Sigmoid colon (tissue), 6 donors: ENCODE measurements at regions not wholly inside any gene's neighbourhood (a gene's known extent, or its start where the extent isn't known, plus 50 kb on each side); places are given as distances from the start of the nearest gene placed in this dataset.

Source experiments
- DNase-seq: peaks from one replicate; pipeline ENCODE4 v3.0.0-alpha.2; 2019
- H3K27ac ChIP-seq, 4 donors: fragments of 200-600 bp; sonication (generic); one replicate each; pipeline ENCODE4 v1.5.1; 2016 to 2019; ENCODE audit warnings: mild to moderate bottlenecking in 1 of 4
- H3K27me3 ChIP-seq, 3 donors: fragments of 200-600 bp; sonication (generic); one replicate each; pipeline ENCODE4 v1.5.1; 2019; ENCODE audit warnings: mild to moderate bottlenecking in 1 of 3
- H3K36me3 ChIP-seq, 4 donors: fragments of 200-600 bp; sonication (generic); one replicate each; pipeline ENCODE4 v1.5.1; 2016 to 2019
- H3K4me1 ChIP-seq, 4 donors: fragments of 200-600 bp; sonication (generic); one replicate each; pipeline ENCODE4 v1.5.1; 2017 to 2019
- H3K4me3 ChIP-seq, 4 donors: fragments of 200-600 bp; sonication (generic); one replicate each; pipeline ENCODE4 v1.5.1; 2017 to 2019; ENCODE audit warnings: mild to moderate bottlenecking in 2 of 4, moderate library complexity in 1 of 4
- H3K9me3 ChIP-seq, 4 donors: fragments of 200-600 bp in 3 of 4; sonication (generic) in 3 of 4; one replicate each; pipeline versions ENCODE4 v1.5.1 to v1.6.1; 2013 to 2019
- EP300 ChIP-seq, 4 donors: sonication (generic); formaldehyde crosslinking; IDR thresholded peaks; one replicate each; pipeline ENCODE4 v1.6.1; 2017; ENCODE audit warnings: antibody characterized with exemption in 4 of 4
- POLR2A ChIP-seq, 2 donors: fragments of 450-650 bp; IDR thresholded peaks; one replicate each; pipeline ENCODE4 v1.6.1; 2016; ENCODE audit warnings: antibody characterized with exemption in 2 of 2, mild to moderate bottlenecking in 2 of 2, moderate library complexity in 2 of 2
- POLR2AphosphoS5 ChIP-seq, 4 donors: sonication (generic); formaldehyde crosslinking; IDR thresholded peaks; one replicate each; pipeline ENCODE4 v1.6.1; 2017; ENCODE audit warnings: antibody characterized with exemption in 4 of 4
- WGBS, 2 donors: extraction: QIAGEN DNeasy Blood & Tissue Kit; methylation state at CpG; one replicate each; pipeline ENCODE4 v1.1.7; 2013; 5-methylcytosine and 5-hydroxymethylcytosine counted together
- intact Hi-C: fragments of 100-400 bp; cut with DNase I; formaldehyde crosslinking; loops from one replicate; pipeline ENCODE4 v1.15.1; 2023
- TF ChIP-seq, protein P1 (sequence below), 4 experiments: fragments of 450-650 bp in 3 of 4; fragments of 200-600 bp in 1 of 4; IDR thresholded peaks; one replicate each; pipeline ENCODE4 v1.5.1; 2016 to 2019; ENCODE audit warnings: antibody characterized with exemption in 4 of 4, mild to moderate bottlenecking in 3 of 4, moderate library complexity in 2 of 4
- donor health status: healthy with polysubstance abuse.
- donor health status: healthy.

DNA sequence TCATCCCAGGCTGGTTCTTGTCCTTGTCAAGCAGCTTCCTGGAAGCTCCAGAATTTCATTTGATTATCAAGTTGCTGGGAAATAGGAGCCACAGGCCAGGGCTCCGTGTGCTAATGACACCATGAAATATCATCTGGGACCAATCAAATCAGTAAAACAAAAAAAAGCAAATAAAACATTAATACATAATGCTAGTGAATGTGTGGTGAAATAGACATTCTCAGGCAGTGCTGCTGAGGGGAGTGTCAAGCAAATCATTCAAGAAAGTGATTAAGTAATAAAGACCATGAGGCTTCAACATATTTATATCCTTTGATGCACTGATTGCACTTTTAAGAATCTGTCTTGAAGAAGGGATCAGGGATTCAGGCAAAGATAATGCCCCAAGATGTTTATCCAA lies 213.7 kb downstream of the MATN1 start:
- TF ChIP-seq EP300 (IDR thresholded peaks at IDR 0.05) (no peak), POLR2A (IDR thresholded peaks at IDR 0.05) (no peak), POLR2AphosphoS5 (IDR thresholded peaks at IDR 0.05) (no peak)
- TF ChIP-seq, protein P1, sequence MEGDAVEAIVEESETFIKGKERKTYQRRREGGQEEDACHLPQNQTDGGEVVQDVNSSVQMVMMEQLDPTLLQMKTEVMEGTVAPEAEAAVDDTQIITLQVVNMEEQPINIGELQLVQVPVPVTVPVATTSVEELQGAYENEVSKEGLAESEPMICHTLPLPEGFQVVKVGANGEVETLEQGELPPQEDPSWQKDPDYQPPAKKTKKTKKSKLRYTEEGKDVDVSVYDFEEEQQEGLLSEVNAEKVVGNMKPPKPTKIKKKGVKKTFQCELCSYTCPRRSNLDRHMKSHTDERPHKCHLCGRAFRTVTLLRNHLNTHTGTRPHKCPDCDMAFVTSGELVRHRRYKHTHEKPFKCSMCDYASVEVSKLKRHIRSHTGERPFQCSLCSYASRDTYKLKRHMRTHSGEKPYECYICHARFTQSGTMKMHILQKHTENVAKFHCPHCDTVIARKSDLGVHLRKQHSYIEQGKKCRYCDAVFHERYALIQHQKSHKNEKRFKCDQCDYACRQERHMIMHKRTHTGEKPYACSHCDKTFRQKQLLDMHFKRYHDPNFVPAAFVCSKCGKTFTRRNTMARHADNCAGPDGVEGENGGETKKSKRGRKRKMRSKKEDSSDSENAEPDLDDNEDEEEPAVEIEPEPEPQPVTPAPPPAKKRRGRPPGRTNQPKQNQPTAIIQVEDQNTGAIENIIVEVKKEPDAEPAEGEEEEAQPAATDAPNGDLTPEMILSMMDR (IDR thresholded peaks at IDR 0.05): no peak
- intact Hi-C loops: no loop called here
- no peak overlapping the region for H3K27ac ChIP-seq

DNA sequence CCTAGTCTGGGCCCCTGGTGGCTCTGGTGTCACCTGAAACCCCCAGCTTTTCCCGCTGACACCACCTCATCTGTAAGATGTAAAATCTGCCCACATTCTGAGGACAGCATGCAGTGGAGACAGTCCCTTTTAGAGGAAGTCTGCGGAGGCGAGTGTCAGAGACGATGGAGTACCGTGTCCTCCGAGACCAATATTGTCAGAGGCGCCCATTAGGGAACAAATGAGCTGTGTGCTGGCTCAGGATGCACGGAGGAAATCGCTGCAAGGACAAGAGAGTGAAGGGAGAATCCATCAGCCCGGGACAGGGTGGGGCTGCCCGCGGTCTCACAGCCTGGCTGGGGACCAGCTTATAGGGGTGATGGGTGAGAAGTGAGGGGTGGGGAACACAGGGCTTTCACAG lies 214.8 kb downstream of the MATN1 start:
- intact Hi-C loops: no loop called here
- DNase-seq: no peak
- Histone ChIP-seq H3K27me3 (no peaks in the 10 kb centered on the region), H3K27ac (no peak overlapping the region), H3K4me3 (no peak overlapping the region), H3K36me3 (no peaks in the 10 kb centered on the region), H3K4me1 (no peaks in the 10 kb centered on the region), H3K9me3 (no peaks in the 10 kb centered on the region)
- WGBS, 2 donors: 71 to 73% methylated on average over 12 of the region's 12 CpGs
- TF ChIP-seq EP300 (IDR thresholded peaks at IDR 0.05) (no peak), POLR2AphosphoS5 (IDR thresholded peaks at IDR 0.05) (no peak), POLR2A (IDR thresholded peaks at IDR 0.05) (no peak)
- TF ChIP-seq, protein P1 (IDR thresholded peaks at IDR 0.05): no peak

More for the DNA sequence above, 213.7 kb downstream of the MATN1 start:
- WGBS, 2 donors: 35 to 47% methylated on average over 1 of the region's 1 CpG
- Histone ChIP-seq H3K9me3 (no peaks in the 10 kb centered on the region), H3K27me3 (no peaks in the 10 kb centered on the region), H3K4me1 (no peaks in the 10 kb centered on the region), H3K36me3 (no peaks in the 10 kb centered on the region), H3K4me3 (no peak overlapping the region)
- no peak for DNase-seq

DNA sequence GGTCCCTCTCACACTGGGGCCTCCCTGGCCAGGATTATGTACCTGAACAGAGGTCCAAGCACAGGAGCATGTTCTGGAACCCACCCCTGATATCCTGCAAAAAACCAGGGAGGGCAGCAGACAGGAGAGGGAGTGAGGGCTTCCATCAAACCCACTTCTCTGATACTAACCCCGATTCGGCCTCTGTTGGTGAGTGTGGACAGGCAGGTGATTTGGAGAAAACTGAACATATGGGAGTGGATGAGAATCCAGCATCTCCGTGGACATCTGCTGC lies 215.3 kb downstream of the MATN1 start:
- no peaks in the 10 kb centered on the region for H3K36me3 ChIP-seq
- no peak for DNase-seq
- no peaks in the 10 kb centered on the region for H3K4me1 ChIP-seq
- 86 to 89% methylated on average over 3 of the region's 3 CpGs for WGBS, 2 donors
- no peak overlapping the region for H3K27ac ChIP-seq
- intact Hi-C loops: no loop called here
- no peaks in the 10 kb centered on the region for H3K27me3 ChIP-seq
- no peaks in the 10 kb centered on the region for H3K9me3 ChIP-seq
- H3K4me3 ChIP-seq: no peak overlapping the region
- TF ChIP-seq EP300 (IDR thresholded peaks at IDR 0.05): no peak

DNA sequence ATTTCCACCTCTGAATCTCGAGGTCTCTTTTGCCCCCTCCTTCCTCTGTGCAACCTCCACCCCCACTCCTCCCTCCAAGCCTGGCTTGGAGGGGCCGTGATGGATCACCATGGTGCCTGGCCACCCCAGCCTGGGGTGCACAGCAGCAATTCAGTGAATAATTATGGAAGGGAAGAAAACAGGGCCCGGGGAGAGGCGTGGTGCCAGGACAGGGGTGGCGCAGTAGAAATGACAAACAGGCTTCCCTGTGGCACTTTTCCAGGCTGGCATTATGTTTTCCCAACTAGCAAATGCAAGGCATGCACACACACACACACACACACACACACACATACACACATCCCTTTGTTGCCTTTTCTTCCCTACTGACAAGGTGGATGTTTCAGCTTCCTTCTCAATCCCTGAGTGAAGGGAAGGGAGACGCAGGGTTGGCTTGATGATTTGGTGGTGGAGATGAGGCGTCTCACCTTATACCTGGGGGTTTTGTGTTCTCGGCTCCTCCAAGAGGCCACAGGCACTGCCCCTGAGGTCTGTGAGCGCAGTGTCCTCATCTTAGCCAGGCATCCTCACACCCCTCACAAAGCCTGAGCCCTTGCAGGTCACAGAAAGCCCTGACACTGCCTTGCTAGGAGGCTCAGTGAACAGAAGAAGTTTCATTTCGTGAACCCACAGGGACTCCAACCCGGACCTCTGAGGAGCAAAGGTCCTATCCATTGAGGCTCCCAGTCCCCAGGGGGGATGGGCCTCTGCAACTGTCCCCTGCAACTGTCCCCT lies 215.8 kb downstream of the MATN1 start:
- no peak overlapping the region for H3K4me3 ChIP-seq
- H3K27ac ChIP-seq: no peak overlapping the region
- H3K27me3 ChIP-seq: no peaks in the 10 kb centered on the region
- TF ChIP-seq EP300 (IDR thresholded peaks at IDR 0.05) (no peak), POLR2A (IDR thresholded peaks at IDR 0.05) (no peak), POLR2AphosphoS5 (IDR thresholded peaks at IDR 0.05) (no peak)
- TF ChIP-seq, protein P1 (IDR thresholded peaks at IDR 0.05): no peak
- no peaks in the 10 kb centered on the region for H3K4me1 ChIP-seq
- no peak for DNase-seq
- H3K9me3 ChIP-seq: no peaks in the 10 kb centered on the region
- intact Hi-C loops: no loop called here
- 34 to 77% methylated on average over 11 of the region's 11 CpGs for WGBS, 2 donors
- no peaks in the 10 kb centered on the region for H3K36me3 ChIP-seq

DNA sequence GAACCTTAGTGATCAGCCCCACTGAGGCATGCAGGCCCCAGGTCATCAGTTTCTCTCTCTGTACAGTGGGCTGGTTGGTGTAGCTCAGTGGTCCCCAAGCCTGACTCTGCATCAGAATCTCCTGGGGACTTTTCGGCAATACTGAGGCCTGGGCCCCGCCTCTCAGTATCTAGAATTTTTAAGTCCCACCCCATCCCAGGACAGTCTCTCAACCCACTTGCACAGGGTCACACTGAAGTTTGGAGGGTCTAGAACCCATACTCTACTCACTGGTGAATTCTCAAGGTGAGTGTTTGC lies 216.4 kb downstream of the MATN1 start:
- H3K27me3 ChIP-seq: no peaks in the 10 kb centered on the region
- no peak overlapping the region for H3K4me3 ChIP-seq
- no peak overlapping the region for H3K27ac ChIP-seq
- H3K36me3 ChIP-seq: no peaks in the 10 kb centered on the region
- intact Hi-C loops: no loop called here
- TF ChIP-seq POLR2AphosphoS5 (IDR thresholded peaks at IDR 0.05): no peak
- TF ChIP-seq, protein P1 (IDR thresholded peaks at IDR 0.05): no peak
- no peak for TF ChIP-seq EP300 (IDR thresholded peaks at IDR 0.05)
- no peak for TF ChIP-seq POLR2A (IDR thresholded peaks at IDR 0.05)
- 93 to 100% methylated on average over 2 of the region's 2 CpGs for WGBS, 2 donors
- H3K9me3 ChIP-seq: no peaks in the 10 kb centered on the region
- no peaks in the 10 kb centered on the region for H3K4me1 ChIP-seq
- DNase-seq: no peak
